HEK293 (cell line): ENCODE measurements at regions not wholly inside any gene's neighbourhood (a gene's known extent, or its start where the extent isn't known, plus 50 kb on each side); places are given as distances from the start of the nearest gene placed in this dataset.

Experiments
- CTCF ChIA-PET: fragments of 350-600 bp; formaldehyde crosslinking; extraction: SDS; loops from one replicate; lab custom pipeline; 2021; ENCODE audit warnings: antibody characterized with exemption; lab: Yijun Ruan, JAX
- POLR2A ChIA-PET: fragments of 300-600 bp; formaldehyde crosslinking; extraction: SDS; loops from one replicate; lab custom pipeline; 2020; ENCODE audit warnings: antibody characterized with exemption, inconsistent platforms; lab: Yijun Ruan, JAX
- H3K27ac ChIP-seq: fragments of 200-500 bp; sonication (Bioruptor generic); 2 replicates; pipeline ENCODE4 v1.5.1; 2014; ENCODE audit warnings: low read depth, low read length, control low read depth, inconsistent platforms; ENCODE audit errors: extremely low read depth
- H3K36me3 ChIP-seq, 2 experiments: fragments of 200-500 bp in 1 of 2; sonication (Bioruptor generic) in 1 of 2; 1 replicate in 1 of 2; 2 replicates in 1 of 2; pipeline ENCODE4 v1.5.1; 2014 to 2017; ENCODE audit warnings: inconsistent platforms in 2 of 2, low read length in 2 of 2; ENCODE audit not compliant: control insufficient read depth in 2 of 2, insufficient read depth in 1 of 2
- H3K4me1 ChIP-seq: fragments of 200-500 bp; sonication (Bioruptor generic); 2 replicates; pipeline ENCODE4 v1.5.1; 2014; ENCODE audit warnings: mild to moderate bottlenecking, low read length, inconsistent platforms; ENCODE audit not compliant: control insufficient read depth, insufficient read depth
- H3K4me3 ChIP-seq: 2 replicates; pipeline ENCODE4 v1.5.1; 2011; ENCODE audit warnings: low read depth, mild to moderate bottlenecking, control low read depth, low read length, moderate library complexity
- H3K9me3 ChIP-seq: fragments of 200-500 bp; sonication (Bioruptor generic); 2 replicates; pipeline ENCODE4 v1.5.1; 2014; ENCODE audit warnings: low read depth, low read length, inconsistent platforms; ENCODE audit not compliant: control insufficient read depth, insufficient read depth
- GLIS2 ChIP-seq: fragments of 450-650 bp; formaldehyde crosslinking; IDR thresholded peaks from 2 replicates; pipeline ENCODE4 v1.5.1; 2016; ENCODE audit warnings: missing biosample characterization, missing genetic modification characterization
- HIC1 ChIP-seq: fragments of 450-650 bp; formaldehyde crosslinking; IDR thresholded peaks from 2 replicates; pipeline ENCODE4 v1.5.1; 2016; ENCODE audit warnings: missing biosample characterization, missing genetic modification characterization
- INSM2 ChIP-seq: fragments of 450-650 bp; formaldehyde crosslinking; IDR thresholded peaks from 2 replicates; pipeline ENCODE4 v1.5.1; 2016; ENCODE audit warnings: missing biosample characterization, missing genetic modification characterization
- KLF10 ChIP-seq: fragments of 450-650 bp; IDR thresholded peaks from 2 replicates; pipeline ENCODE4 v1.5.1; 2018; ENCODE audit warnings: missing biosample characterization, mild to moderate bottlenecking, missing genetic modification characterization
- ZBTB8A ChIP-seq: fragments of 450-650 bp; formaldehyde crosslinking; IDR thresholded peaks from 2 replicates; pipeline ENCODE4 v1.5.1; 2016; ENCODE audit warnings: missing biosample characterization, missing genetic modification characterization
- ZFP37 ChIP-seq: fragments of 450-650 bp; formaldehyde crosslinking; IDR thresholded peaks from 2 replicates; pipeline ENCODE4 v1.5.1; 2016; ENCODE audit warnings: missing biosample characterization, missing genetic modification characterization
- ZNF146 ChIP-seq: fragments of 450-650 bp; formaldehyde crosslinking; IDR thresholded peaks from 2 replicates; pipeline ENCODE4 v1.5.1; 2016; ENCODE audit warnings: missing biosample characterization, missing genetic modification characterization
- ZNF155 ChIP-seq: fragments of 450-650 bp; formaldehyde crosslinking; IDR thresholded peaks from 2 replicates; pipeline ENCODE4 v1.5.1; 2016; ENCODE audit warnings: missing biosample characterization, missing genetic modification characterization
- ZNF157 ChIP-seq: fragments of 450-650 bp; formaldehyde crosslinking; IDR thresholded peaks from 2 replicates; pipeline ENCODE4 v1.5.1; 2016; ENCODE audit warnings: missing biosample characterization, missing genetic modification characterization
- ZNF169 ChIP-seq: fragments of 450-650 bp; formaldehyde crosslinking; IDR thresholded peaks from 2 replicates; pipeline ENCODE4 v1.5.1; 2016; ENCODE audit warnings: missing biosample characterization, missing genetic modification characterization
- ZNF184 ChIP-seq: fragments of 450-650 bp; IDR thresholded peaks from 2 replicates; pipeline ENCODE4 v1.5.1; 2018; ENCODE audit warnings: missing biosample characterization, mild to moderate bottlenecking, missing genetic modification characterization
- ZNF223 ChIP-seq: fragments of 450-650 bp; formaldehyde crosslinking; IDR thresholded peaks from 2 replicates; pipeline ENCODE4 v1.5.1; 2016; ENCODE audit warnings: missing biosample characterization, missing genetic modification characterization
- ZNF26 ChIP-seq: fragments of 450-650 bp; formaldehyde crosslinking; IDR thresholded peaks from 2 replicates; pipeline ENCODE4 v1.5.1; 2016; ENCODE audit warnings: missing biosample characterization, missing genetic modification characterization
- ZNF426 ChIP-seq: fragments of 450-650 bp; formaldehyde crosslinking; IDR thresholded peaks from 2 replicates; pipeline ENCODE4 v1.5.1; 2017; ENCODE audit warnings: missing biosample characterization, missing genetic modification characterization, mild to moderate bottlenecking, inconsistent platforms, moderate library complexity
- ZNF473 ChIP-seq: fragments of 450-650 bp; formaldehyde crosslinking; IDR thresholded peaks from 2 replicates; pipeline ENCODE4 v1.5.1; 2017; ENCODE audit warnings: missing biosample characterization, missing genetic modification characterization
- ZNF48 ChIP-seq: fragments of 450-650 bp; formaldehyde crosslinking; IDR thresholded peaks from 2 replicates; pipeline ENCODE4 v1.5.1; 2016; ENCODE audit warnings: missing biosample characterization, missing genetic modification characterization
- ZNF514 ChIP-seq: fragments of 450-650 bp; formaldehyde crosslinking; IDR thresholded peaks from 2 replicates; pipeline ENCODE4 v1.5.1; 2016; ENCODE audit warnings: missing biosample characterization, missing genetic modification characterization
- ZNF610 ChIP-seq: fragments of 450-650 bp; formaldehyde crosslinking; IDR thresholded peaks from 2 replicates; pipeline ENCODE4 v1.5.1; 2016; ENCODE audit warnings: missing biosample characterization, missing genetic modification characterization, borderline replicate concordance
- ZNF776 ChIP-seq: fragments of 450-650 bp; formaldehyde crosslinking; IDR thresholded peaks from 2 replicates; pipeline ENCODE4 v1.5.0; 2017; ENCODE audit warnings: missing biosample characterization, missing genetic modification characterization, borderline replicate concordance
- ZNF791 ChIP-seq: fragments of 450-650 bp; formaldehyde crosslinking; IDR thresholded peaks from 2 replicates; pipeline ENCODE4 v1.5.1; 2016; ENCODE audit warnings: missing biosample characterization, missing genetic modification characterization

GRCh38 chr5:3126639-3127038, 375.2 kb upstream of the IRX2 start:
- Histone ChIP-seq H3K27ac (no peak overlapping the region), H3K9me3 (no peaks in the 10 kb centered on the region), H3K4me3 (no peak overlapping the region), H3K4me1 (no peaks in the 10 kb centered on the region), H3K36me3 (no peaks in the 10 kb centered on the region)
- ChIA-PET POLR2A (no interaction called here), CTCF (no interaction called here)
- no peak for TF ChIP-seq ZNF610

GRCh38 chr5:3124410-3124809, 372.9 kb upstream of the IRX2 start:
- H3K36me3 ChIP-seq, result no peaks in the 10 kb centered on the region
- ChIA-PET CTCF (no interaction called here), POLR2A (no interaction called here)
- H3K27ac ChIP-seq, result no peak overlapping the region
- TF ChIP-seq ZNF184 (no peak), ZNF426 (tag by site-specific recombination) (no peak), ZNF473 (tag by site-specific recombination) (no peak), HIC1 (tag by site-specific recombination) (no peak)
- H3K4me1 ChIP-seq, result no peaks in the 10 kb centered on the region
- H3K9me3 ChIP-seq, result no peaks in the 10 kb centered on the region
- no peak overlapping the region for H3K4me3 ChIP-seq

- no peaks in the 10 kb centered on the region for H3K9me3 ChIP-seq
- no peak for TF ChIP-seq ZNF48 (tag by site-specific recombination)
- TF ChIP-seq ZNF155 (tag by site-specific recombination), result no peak
- TF ChIP-seq ZNF146, result no peak
- no peak for TF ChIP-seq ZFP37 (tag by site-specific recombination)
- no peak for TF ChIP-seq ZNF169
- TF ChIP-seq ZBTB8A (tag by site-specific recombination), result no peak
- no peak for TF ChIP-seq INSM2 (tag by site-specific recombination)
- TF ChIP-seq GLIS2 (tag by site-specific recombination), result no peak
- no peak for TF ChIP-seq ZNF791 (tag by site-specific recombination)
- TF ChIP-seq KLF10, result no peak
- no peak for TF ChIP-seq ZNF26 (tag by site-specific recombination)
- no peak for TF ChIP-seq ZNF514 (tag by site-specific recombination)
- TF ChIP-seq ZNF776 (tag by site-specific recombination), result no peak
- no peak for TF ChIP-seq ZNF223 (tag by site-specific recombination)
- no peak for TF ChIP-seq ZNF157 (tag by site-specific recombination)
- TF ChIP-seq, all 188 proteins: peak for 0
- no peak overlapping the region for H3K27ac ChIP-seq
- ChIA-PET POLR2A (no interaction called here), CTCF (no interaction called here)
- H3K4me1 ChIP-seq, result no peaks in the 10 kb centered on the region
- no peak overlapping the region for H3K4me3 ChIP-seq
- H3K36me3 ChIP-seq, result no peaks in the 10 kb centered on the region
Measured at GRCh38 chr5:3123763-3124157, 372.3 kb upstream of the IRX2 start.
